ENCODE measurements at regions not wholly inside any gene's neighbourhood (a gene's known extent, or its start where the extent isn't known, plus 50 kb on each side); places are given as distances from the start of the nearest gene placed in this dataset.

GRCh38 chr2:17124575-17125318 lies 393.5 kb downstream of the RAD51AP2 start:
- no peak for DNase-seq (ENCODE audit: low read depth, low spot score)
- Histone ChIP-seq H3K9ac (ENCODE audit: insufficient read length, low read depth) (no peak overlapping the region), H3K9me3 (ENCODE audit: insufficient read depth, low read length) (no peaks in the 10 kb centered on the region), H3K4me3 (ENCODE audit: insufficient read length, low read depth) (no peak overlapping the region), H3K27me3 (ENCODE audit: insufficient read depth, insufficient read length) (no peaks in the 10 kb centered on the region), H3K36me3 (ENCODE audit: insufficient read depth, insufficient read length, low read length) (no peaks in the 10 kb centered on the region), H3K4me1 (ENCODE audit: insufficient read depth, insufficient read length) (no peaks in the 10 kb centered on the region)
- no peak for TF ChIP-seq YY1 (IDR thresholded peaks at IDR 0.05; ENCODE audit: insufficient read depth, insufficient read length)

GRCh38 chr2:17122887-17123501 lies 395.2 kb downstream of the RAD51AP2 start:
- Histone ChIP-seq H3K4me1 (ENCODE audit: insufficient read depth, insufficient read length) (no peaks in the 10 kb centered on the region), H3K4me3 (ENCODE audit: insufficient read length, low read depth) (no peak overlapping the region), H3K36me3 (ENCODE audit: insufficient read depth, insufficient read length, low read length) (no peaks in the 10 kb centered on the region), H3K27me3 (ENCODE audit: insufficient read depth, insufficient read length) (no peaks in the 10 kb centered on the region), H3K9ac (ENCODE audit: insufficient read length, low read depth) (no peak overlapping the region), H3K9me3 (ENCODE audit: insufficient read depth, low read length) (no peaks in the 10 kb centered on the region)
- DNase-seq (ENCODE audit: low read depth, low spot score): no peak
- TF ChIP-seq ZNF274 (IDR thresholded peaks at IDR 0.05; ENCODE audit: low read depth, low read length) (no peak), YY1 (IDR thresholded peaks at IDR 0.05; ENCODE audit: insufficient read depth, insufficient read length) (no peak), SUZ12 (IDR thresholded peaks at IDR 0.05; ENCODE audit: extremely low read depth, insufficient read depth, insufficient read length) (no peak)

GRCh38 chr2:17115466-17115865 lies 402.8 kb downstream of the RAD51AP2 start:
- Histone ChIP-seq H3K4me3 (ENCODE audit: insufficient read length, low read depth) (no peak overlapping the region), H3K9me3 (ENCODE audit: insufficient read depth, low read length) (no peaks in the 10 kb centered on the region), H3K27me3 (ENCODE audit: insufficient read depth, insufficient read length) (no peaks in the 10 kb centered on the region), H3K36me3 (ENCODE audit: insufficient read depth, insufficient read length, low read length) (no peaks in the 10 kb centered on the region), H3K9ac (ENCODE audit: insufficient read length, low read depth) (no peak overlapping the region), H3K4me1 (ENCODE audit: insufficient read depth, insufficient read length) (no peaks in the 10 kb centered on the region)
- TF ChIP-seq ZNF274 (IDR thresholded peaks at IDR 0.05; ENCODE audit: low read depth, low read length): no peak
- TF ChIP-seq SUZ12 (IDR thresholded peaks at IDR 0.05; ENCODE audit: extremely low read depth, insufficient read depth, insufficient read length): no peak
- no peak for TF ChIP-seq YY1 (IDR thresholded peaks at IDR 0.05; ENCODE audit: insufficient read depth, insufficient read length)
- DNase-seq (ENCODE audit: low read depth, low spot score): no peak

GRCh38 chr2:17115042-17115441 lies 403.2 kb downstream of the RAD51AP2 start:
- TF ChIP-seq ZNF274 (IDR thresholded peaks at IDR 0.05; ENCODE audit: low read depth, low read length) (no peak), YY1 (IDR thresholded peaks at IDR 0.05; ENCODE audit: insufficient read depth, insufficient read length) (no peak), SUZ12 (IDR thresholded peaks at IDR 0.05; ENCODE audit: extremely low read depth, insufficient read depth, insufficient read length) (no peak)
- Histone ChIP-seq H3K9ac (ENCODE audit: insufficient read length, low read depth) (no peak overlapping the region), H3K36me3 (ENCODE audit: insufficient read depth, insufficient read length, low read length) (no peaks in the 10 kb centered on the region), H3K4me1 (ENCODE audit: insufficient read depth, insufficient read length) (no peaks in the 10 kb centered on the region), H3K9me3 (ENCODE audit: insufficient read depth, low read length) (no peaks in the 10 kb centered on the region), H3K4me3 (ENCODE audit: insufficient read length, low read depth) (no peak overlapping the region), H3K27me3 (ENCODE audit: insufficient read depth, insufficient read length) (no peaks in the 10 kb centered on the region)
- no peak for DNase-seq (ENCODE audit: low read depth, low spot score)

GRCh38 chr2:17107871-17108270 lies 410.4 kb downstream of the RAD51AP2 start:
- H3K27me3 ChIP-seq (ENCODE audit: insufficient read depth, insufficient read length): no peaks in the 10 kb centered on the region
- DNase-seq (ENCODE audit: low read depth, low spot score): no peak
- H3K4me3 ChIP-seq (ENCODE audit: insufficient read length, low read depth): no peak overlapping the region
- no peak overlapping the region for H3K9ac ChIP-seq (ENCODE audit: insufficient read length, low read depth)
- H3K36me3 ChIP-seq (ENCODE audit: insufficient read depth, insufficient read length, low read length): no peaks in the 10 kb centered on the region
- no peak for TF ChIP-seq SUZ12 (IDR thresholded peaks at IDR 0.05; ENCODE audit: extremely low read depth, insufficient read depth, insufficient read length)
- TF ChIP-seq YY1 (IDR thresholded peaks at IDR 0.05; ENCODE audit: insufficient read depth, insufficient read length): no peak
- TF ChIP-seq ZNF274 (IDR thresholded peaks at IDR 0.05; ENCODE audit: low read depth, low read length): no peak
- no peaks in the 10 kb centered on the region for H3K9me3 ChIP-seq (ENCODE audit: insufficient read depth, low read length)
- no peaks in the 10 kb centered on the region for H3K4me1 ChIP-seq (ENCODE audit: insufficient read depth, insufficient read length)

- Histone ChIP-seq H3K9me3 (ENCODE audit: insufficient read depth, low read length) (no peaks in the 10 kb centered on the region), H3K4me1 (ENCODE audit: insufficient read depth, insufficient read length) (no peaks in the 10 kb centered on the region), H3K4me3 (ENCODE audit: insufficient read length, low read depth) (no peak overlapping the region), H3K36me3 (ENCODE audit: insufficient read depth, insufficient read length, low read length) (no peaks in the 10 kb centered on the region), H3K9ac (ENCODE audit: insufficient read length, low read depth) (no peak overlapping the region), H3K27me3 (ENCODE audit: insufficient read depth, insufficient read length) (no peaks in the 10 kb centered on the region)
- no peak for DNase-seq (ENCODE audit: low read depth, low spot score)
- no peak for TF ChIP-seq SUZ12 (IDR thresholded peaks at IDR 0.05; ENCODE audit: extremely low read depth, insufficient read depth, insufficient read length)
- no peak for TF ChIP-seq ZNF274 (IDR thresholded peaks at IDR 0.05; ENCODE audit: low read depth, low read length)
- TF ChIP-seq YY1 (IDR thresholded peaks at IDR 0.05; ENCODE audit: insufficient read depth, insufficient read length): no peak
Observed at GRCh38 chr2:17107151-17107550, 411.1 kb downstream of the RAD51AP2 start.

- H3K27me3 ChIP-seq (ENCODE audit: insufficient read depth, insufficient read length): no peaks in the 10 kb centered on the region
- no peak for TF ChIP-seq SUZ12 (IDR thresholded peaks at IDR 0.05; ENCODE audit: extremely low read depth, insufficient read depth, insufficient read length)
- TF ChIP-seq ZNF274 (IDR thresholded peaks at IDR 0.05; ENCODE audit: low read depth, low read length): no peak
- no peak for TF ChIP-seq YY1 (IDR thresholded peaks at IDR 0.05; ENCODE audit: insufficient read depth, insufficient read length)
- no peaks in the 10 kb centered on the region for H3K9me3 ChIP-seq (ENCODE audit: insufficient read depth, low read length)
- H3K4me1 ChIP-seq (ENCODE audit: insufficient read depth, insufficient read length): no peaks in the 10 kb centered on the region
- no peak overlapping the region for H3K9ac ChIP-seq (ENCODE audit: insufficient read length, low read depth)
- no peak for DNase-seq (ENCODE audit: low read depth, low spot score)
- H3K36me3 ChIP-seq (ENCODE audit: insufficient read depth, insufficient read length, low read length): no peaks in the 10 kb centered on the region
- no peak overlapping the region for H3K4me3 ChIP-seq (ENCODE audit: insufficient read length, low read depth)
Observed at GRCh38 chr2:17106418-17106817, 411.8 kb downstream of the RAD51AP2 start.

Data from NT2/D1 (cell line).